ENCODE measurements at regions not wholly inside any gene's neighbourhood (a gene's known extent, or its start where the extent isn't known, plus 50 kb on each side); places are given as distances from the start of the nearest gene placed in this dataset.
"Not testable (repeated sequence)": the region's sequence is repeated elsewhere in the genome, so short reads cannot be mapped to it uniquely, and the experiment has no call there.

- no peak for DNase-seq
Measured at GRCh38 chr18:5717256-5717655, 173.5 kb upstream of the EPB41L3 start.

- DNase-seq, result no peak
Measured at GRCh38 chr18:5710676-5711075, 166.9 kb upstream of the EPB41L3 start.

- no peak for DNase-seq
Measured at GRCh38 chr18:5710235-5710634, 166.4 kb upstream of the EPB41L3 start.

GRCh38 chr18:5709476-5710095 is 165.8 kb upstream of the EPB41L3 start:
- DNase-seq, result no peak

GRCh38 chr18:5707586-5707985 is 163.8 kb upstream of the EPB41L3 start:
- DNase-seq, result no peak

GRCh38 chr18:5705393-5705792 is 161.6 kb upstream of the EPB41L3 start:
- no peak for DNase-seq

GRCh38 chr18:5704847-5705246 is 161.1 kb upstream of the EPB41L3 start:
- no peak for DNase-seq

- DNase-seq, result not testable (repeated sequence)
Measured at GRCh38 chr18:5702016-5702415, 158.2 kb upstream of the EPB41L3 start.

- DNase-seq, result no peak
Measured at GRCh38 chr18:5693699-5694294, 150.0 kb upstream of the EPB41L3 start.

GRCh38 chr18:5678779-5679406 is 135.1 kb upstream of the EPB41L3 start:
- no peak for DNase-seq

- DNase-seq, result no peak
Measured at GRCh38 chr18:5678278-5678677, 134.5 kb upstream of the EPB41L3 start.

GRCh38 chr18:5673616-5674015 is 129.8 kb upstream of the EPB41L3 start:
- no peak for DNase-seq

- no peak for DNase-seq
Measured at GRCh38 chr18:5669585-5669984, 125.8 kb upstream of the EPB41L3 start.

GRCh38 chr18:5668087-5668715 is 124.4 kb upstream of the EPB41L3 start:
- DNase-seq, result no peak

GRCh38 chr18:5667356-5667755 is 123.6 kb upstream of the EPB41L3 start:
- DNase-seq, result no peak

GRCh38 chr18:5662586-5663090 is 118.8 kb upstream of the EPB41L3 start:
- no peak for DNase-seq

- no peak for DNase-seq
Measured at GRCh38 chr18:5661179-5661578, 117.4 kb upstream of the EPB41L3 start.

- DNase-seq, result no peak
Measured at GRCh38 chr18:5653802-5654201, 110.0 kb upstream of the EPB41L3 start.

GRCh38 chr18:5651736-5652135 is 107.9 kb upstream of the EPB41L3 start:
- no peak for DNase-seq

- no peak for DNase-seq
Measured at GRCh38 chr18:5649439-5649838, 105.6 kb upstream of the EPB41L3 start.

GRCh38 chr18:5646739-5647138 is 102.9 kb upstream of the EPB41L3 start:
- DNase-seq, result no peak

GRCh38 chr18:5643288-5643687 is 99.5 kb upstream of the EPB41L3 start:
- no peak for DNase-seq

GRCh38 chr18:5640939-5641338 is 97.1 kb upstream of the EPB41L3 start:
- DNase-seq, result no peak

- no peak for DNase-seq
Measured at GRCh38 chr18:5639131-5639530, 95.3 kb upstream of the EPB41L3 start.
